GM21447 (cell line): ENCODE measurements at regions not wholly inside any gene's neighbourhood (a gene's known extent, or its start where the extent isn't known, plus 50 kb on each side); places are given as distances from the start of the nearest gene placed in this dataset.

Experiments
- ATAC-seq: cut with Tn5 transposase; IDR thresholded peaks from one replicate; pipeline ENCODE4 v1.9.1; 2021; ENCODE audit not compliant: unreplicated experiment

DNA sequence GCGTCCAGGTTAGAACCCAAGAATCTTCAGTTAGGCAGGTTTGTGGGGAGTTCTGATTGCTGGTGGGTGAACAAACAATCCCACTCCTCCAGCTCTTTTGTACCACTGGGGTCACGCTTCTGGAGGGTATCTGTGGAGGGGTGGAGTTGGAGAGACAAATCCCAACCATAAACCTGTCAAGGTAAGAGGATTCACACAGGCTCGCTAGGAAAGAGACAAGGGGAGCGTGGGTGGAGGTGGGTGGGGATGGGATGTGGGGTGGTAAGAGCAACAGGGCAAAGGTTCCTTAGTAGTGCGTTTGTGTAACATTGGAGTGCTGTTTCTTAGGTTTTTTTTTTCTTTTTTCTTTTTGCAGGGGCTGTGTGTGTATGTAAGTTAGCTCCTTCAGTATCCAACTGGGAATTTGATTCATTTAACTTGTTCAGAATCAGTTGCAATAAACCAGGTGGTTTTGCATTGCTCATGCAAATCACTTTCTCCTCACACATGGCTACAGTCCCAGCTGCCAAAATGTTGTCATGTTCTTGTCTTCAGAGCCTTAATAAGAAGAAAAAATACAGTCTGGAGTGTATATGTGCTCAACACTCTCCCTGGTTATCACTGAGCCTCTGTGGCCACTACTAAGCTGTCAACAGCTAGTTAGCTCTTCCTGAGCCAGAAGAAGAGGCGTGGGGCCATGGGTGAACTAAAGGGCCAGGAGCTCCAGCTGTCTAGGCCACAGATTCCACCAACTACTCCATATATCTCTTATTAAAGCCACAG is 164.0 kb upstream of the RAD23B start:
- no peak for ATAC-seq

DNA sequence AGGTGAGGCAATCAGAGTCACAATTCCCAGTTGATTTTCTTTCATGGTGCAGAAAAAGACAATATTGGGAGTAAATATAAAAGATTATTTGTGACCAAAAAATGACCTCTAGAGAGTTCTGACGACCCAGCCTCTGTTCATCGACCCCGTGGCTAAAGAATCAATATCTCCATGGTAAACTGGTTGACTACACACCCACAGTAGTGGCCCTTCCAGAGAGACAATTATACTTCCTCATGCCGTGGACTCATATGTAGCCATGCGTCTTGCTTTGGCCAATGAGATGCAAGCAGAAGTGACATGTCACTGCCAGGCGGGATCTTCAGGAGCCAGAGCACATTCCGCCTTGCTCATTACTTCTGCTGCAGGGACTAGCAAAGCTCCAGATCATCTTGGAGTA is 163.3 kb upstream of the RAD23B start:
- no peak for ATAC-seq

DNA sequence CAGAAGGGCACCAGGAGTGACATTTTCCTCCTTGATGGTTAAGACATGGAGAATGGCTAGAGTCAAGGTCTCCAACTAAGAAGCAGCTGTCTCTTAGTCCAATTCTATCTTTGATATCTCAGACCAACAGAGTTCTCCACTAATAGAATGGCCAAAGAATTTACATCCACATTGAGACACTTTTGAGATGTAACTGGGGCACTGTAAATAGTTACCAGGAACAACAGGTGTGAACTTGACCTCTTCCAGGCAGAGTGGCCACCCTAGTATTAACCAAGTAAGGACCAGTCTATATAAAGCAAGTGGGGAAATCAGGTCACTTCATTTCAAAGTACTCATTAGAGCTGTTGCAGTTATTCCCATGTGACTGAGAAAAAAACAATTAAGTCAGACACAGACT is 159.7 kb upstream of the RAD23B start:
- no peak for ATAC-seq

DNA sequence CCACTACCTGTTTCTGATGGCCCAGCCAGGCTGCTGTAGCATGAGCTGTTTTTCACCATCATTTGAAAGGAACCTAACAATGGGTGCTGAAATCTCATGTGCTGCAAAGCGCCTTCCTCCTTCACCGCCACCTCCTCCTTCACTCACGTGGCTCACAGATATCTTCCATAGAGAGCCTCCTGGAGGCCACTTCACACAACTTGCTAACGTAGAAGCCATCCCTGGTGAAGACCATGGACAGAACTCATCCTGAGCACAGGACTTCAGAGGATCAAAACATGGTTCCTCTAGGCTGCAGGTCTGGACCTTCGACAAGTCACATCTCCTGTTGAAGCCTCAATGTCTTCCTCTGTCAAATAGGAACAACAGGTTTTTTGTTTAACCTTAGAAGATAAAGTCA is 155.5 kb upstream of the RAD23B start:
- ATAC-seq, result no peak

DNA sequence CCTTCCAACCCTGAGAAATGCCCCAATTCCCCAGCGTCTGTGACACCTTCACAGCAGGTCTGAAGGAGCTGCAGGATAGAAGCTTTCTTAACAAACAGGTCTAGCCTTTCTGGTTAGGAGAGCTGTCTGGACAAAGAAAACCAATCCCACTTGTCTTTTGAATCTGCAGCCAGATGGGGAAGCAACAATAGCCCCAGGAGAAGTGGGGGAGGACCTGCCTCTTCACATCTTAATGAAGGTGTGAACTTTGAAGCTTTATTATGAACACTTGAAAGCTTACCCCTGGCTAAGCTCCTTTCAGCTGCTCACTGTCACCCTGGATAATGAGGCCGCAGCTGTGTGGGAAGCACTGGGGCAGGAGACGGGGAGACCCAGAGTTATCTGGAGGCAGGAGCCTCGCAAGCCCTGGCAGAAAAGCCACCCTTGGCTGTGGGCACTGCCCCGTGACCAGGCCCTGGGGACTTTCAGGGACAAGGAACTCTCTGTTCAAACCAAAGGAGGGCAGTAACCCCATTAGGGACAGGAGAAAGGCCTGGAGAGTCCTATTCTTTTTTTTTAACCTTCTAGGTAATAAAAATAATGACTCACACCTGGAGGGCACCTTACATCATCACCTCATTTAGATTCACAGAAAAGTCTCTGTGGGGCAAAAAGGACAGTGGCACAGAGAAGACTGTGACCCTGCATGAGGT is 151.8 kb upstream of the RAD23B start:
- no peak for ATAC-seq

DNA sequence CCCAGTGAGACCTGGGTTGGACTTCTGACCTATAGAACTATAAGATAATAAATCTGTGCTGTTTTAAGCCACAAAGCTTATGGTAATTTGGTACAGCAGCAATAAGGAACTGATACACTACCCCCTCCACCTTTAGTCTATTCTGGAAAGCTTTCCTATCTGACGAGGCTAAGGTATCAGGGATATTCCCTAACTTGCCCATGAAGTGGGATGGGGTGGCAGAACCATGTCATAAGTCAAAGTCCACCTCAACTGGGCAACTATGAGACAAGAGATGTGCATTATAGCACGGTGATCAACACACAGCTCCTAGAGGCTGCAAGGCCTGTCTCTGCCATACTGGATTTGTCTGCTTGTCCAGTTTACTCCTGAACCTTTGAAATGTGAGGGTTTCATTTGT is 146.8 kb upstream of the RAD23B start:
- ATAC-seq, result no peak

DNA sequence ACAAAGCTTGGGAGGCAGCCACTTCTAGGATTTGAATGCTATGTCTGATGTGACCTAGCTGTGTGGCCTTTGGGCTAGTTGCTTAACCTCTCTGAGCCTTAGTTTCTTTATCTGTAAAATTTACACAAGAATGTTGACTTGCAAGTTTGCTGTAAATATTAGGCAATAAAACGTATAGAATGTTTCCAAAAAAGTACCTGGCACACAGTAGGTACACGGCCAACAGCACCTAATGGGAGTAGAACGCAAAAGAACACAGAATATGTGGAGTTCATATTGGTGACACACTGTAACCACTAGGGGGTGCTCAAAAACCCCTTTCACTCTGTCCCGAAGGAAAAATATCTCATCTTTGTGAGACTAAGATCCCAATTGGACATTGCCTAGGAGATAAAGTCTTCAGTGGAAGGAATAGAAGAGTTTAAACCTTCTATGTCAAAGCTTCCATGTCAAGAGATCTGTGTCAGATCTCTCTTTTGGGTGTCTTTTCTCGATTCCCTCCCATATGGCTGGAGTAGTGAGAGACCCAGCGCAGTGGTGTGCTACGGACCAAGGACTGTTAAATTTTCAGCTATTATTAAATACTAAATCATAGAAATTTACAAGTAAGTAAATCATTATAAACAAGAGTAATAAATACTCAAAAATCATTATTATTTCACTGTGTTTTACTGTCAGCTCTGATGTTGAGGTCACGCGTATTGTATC is 145.4 kb upstream of the RAD23B start:
- no peak for ATAC-seq

DNA sequence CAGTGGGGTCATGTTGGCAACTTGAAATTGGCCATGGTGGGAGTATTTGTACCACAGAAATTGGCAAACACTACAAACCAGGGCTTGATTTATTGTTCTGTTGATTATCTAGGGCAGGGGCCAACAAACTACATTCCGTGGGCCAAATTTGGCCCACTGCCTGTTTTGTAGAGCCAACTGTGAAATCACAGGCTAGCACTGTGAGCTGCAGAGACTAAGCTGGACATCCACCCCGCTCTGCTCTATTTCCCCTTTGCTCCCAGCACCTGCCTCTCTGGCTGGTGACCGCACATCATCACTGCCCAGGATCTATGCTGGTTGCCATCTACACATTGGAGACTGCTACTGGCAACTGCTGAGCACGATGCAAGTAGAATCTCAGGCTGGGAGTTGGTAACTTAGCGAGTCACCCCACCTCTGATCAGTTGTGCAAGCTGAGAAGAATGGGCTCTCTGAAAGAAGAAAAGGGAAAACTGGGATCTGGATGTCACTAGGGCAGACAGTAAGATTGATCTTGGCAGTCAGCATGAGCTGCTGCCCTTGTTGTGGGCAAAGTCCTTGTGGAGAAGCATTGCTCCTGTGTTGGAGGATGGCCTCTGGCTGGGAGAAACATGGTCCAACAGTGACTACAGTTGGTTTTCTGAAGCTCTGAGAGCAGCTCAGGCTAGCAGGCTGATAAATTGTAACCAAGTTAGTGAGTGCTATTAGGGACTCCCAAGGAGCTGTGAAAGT is 144.7 kb upstream of the RAD23B start:
- no peak for ATAC-seq

DNA sequence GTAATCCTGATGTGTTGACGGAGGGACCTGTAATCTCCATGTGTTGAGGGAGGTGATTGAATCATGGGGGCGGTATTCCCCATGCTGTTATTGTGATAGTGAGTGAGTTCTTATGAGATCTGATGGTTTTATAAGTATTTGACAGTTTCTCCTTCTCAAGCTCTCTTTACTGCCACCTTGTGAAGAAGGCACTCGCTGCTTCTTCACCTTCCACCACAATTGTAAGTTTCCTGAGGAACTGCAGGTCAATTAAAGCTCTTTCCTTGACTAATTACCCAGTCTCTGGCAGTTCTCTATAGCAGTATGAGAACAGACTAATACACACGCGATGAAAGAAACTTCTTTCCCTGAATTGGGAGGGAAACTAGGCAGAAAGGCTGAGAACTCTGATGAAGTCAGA is 141.1 kb upstream of the RAD23B start:
- no peak for ATAC-seq

DNA sequence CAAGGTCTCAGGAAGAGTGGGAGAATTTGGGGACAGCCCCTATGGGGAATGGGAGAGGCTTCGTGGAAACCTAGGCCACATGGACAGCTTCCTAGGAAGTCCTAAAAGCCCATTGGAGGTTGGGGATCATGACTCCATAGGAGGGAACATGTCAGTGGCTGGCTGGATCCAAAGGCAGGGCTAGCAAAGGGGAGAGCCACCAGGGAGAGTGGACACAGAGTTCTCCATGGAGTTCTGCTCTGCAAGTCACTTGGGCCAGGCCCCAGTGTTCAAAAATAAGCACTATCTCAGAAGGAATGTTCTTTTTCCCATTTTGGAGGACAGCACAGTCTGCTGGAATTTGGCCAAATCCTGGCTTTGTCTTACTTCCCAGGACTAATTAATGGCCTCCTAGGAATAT is 140.6 kb upstream of the RAD23B start:
- ATAC-seq, result no peak

DNA sequence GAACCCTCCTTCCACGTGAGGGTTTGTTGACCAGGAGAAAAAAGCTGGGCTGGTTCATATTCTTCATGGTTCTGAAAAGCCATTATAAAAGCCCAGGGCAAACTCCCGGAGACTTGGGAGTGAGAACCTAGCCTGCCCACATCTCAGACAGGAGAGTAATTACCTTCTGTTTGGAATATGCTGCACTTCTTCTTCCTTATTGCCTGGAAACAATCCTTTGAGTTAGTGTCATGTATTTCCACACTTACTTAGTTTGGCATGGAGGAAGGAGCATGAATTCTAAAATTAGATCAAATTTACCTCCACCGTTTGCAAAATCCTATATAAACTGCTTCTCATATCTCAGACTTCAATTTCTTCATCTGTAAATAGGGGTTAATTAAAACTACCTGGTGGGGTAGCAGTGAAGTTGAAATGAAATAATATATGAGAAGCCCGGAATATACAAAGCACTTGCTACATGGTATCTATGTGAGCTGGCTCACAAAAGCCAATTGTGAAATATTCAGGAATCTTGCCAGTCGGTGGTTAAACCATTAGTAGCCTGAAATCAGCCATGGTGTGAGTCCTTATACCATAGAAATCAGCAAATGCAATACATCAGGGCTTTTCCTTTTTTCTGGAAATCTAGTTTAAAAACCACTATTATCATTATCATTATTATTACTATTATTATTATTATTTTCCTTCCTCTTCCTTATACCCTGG is 140.0 kb upstream of the RAD23B start:
- ATAC-seq, result no peak

DNA sequence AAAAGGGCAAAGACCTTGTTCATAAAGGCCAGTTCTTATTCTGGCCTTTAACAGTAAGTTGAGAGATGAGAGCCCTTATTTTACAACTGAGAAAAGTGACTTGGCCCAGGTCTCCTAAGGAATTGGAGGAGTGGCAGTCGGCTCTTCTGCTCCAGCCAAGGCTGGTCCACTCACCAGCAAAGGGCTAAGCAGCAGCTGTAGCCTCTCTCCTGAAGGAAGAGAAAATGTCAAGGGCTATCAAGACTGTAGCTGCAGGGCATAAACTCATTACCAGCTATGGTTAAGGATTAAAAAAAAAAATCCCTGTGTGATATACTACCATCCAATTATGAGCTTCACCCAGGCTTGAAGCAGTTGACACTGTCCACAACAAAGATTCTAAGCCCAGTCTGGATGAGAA is 138.6 kb upstream of the RAD23B start:
- no peak for ATAC-seq

DNA sequence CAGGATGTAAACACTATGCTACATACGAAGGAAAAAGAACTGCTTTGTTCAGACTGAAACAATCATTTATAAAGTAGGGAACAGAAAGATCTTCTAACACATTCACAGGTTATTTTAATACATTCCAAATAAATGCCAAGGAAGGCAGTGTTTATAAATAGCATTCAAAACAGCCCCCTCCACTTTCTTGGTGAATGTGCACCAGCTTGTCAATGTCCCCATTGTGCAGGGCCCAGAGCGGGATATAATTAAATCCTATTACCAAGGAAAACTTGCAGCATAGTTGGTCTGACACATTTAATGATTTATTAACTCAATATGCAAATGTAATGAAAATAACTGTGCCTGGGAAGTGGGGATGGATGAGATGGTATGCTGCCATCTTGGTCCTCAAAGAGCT is 135.9 kb upstream of the RAD23B start:
- no peak for ATAC-seq

DNA sequence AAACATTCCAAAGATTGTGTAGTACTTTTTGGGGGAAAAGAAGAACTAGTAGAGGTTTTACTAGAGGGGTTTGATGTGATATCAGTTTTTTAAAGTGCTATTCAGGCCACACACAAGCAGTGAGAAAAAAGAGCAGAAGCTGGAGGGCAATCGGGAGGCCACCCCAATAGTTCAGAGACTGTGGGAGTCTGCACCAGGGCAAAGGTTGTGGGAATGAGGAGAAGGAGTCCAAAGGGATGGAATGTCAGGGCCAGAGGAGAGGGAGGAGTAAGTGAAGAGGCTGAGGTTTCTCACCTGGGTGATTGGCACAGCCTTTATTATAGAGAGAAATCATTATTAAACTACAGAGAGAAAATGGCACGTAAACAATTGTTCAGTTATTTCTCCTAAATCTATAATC is 134.9 kb upstream of the RAD23B start:
- ATAC-seq, result no peak

DNA sequence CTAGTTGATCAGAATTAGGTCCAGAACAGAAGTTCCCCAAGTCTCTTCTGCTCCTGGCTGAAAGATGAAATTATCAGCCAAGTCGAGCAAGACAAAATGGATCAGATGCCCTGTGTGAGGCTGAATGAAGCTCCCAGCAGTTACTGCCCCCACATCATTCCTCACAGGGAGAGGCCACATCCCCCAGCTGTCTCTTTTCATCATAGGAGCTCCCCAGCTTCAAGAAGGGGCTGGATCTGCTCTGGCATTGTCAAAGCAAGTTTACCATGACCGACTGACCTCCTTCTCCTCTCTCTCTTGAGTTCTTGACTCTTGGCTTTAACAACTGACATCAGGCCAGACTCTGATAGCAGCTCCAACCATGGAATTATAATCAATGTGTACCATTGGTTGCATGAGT is 133.3 kb upstream of the RAD23B start:
- ATAC-seq, result no peak

DNA sequence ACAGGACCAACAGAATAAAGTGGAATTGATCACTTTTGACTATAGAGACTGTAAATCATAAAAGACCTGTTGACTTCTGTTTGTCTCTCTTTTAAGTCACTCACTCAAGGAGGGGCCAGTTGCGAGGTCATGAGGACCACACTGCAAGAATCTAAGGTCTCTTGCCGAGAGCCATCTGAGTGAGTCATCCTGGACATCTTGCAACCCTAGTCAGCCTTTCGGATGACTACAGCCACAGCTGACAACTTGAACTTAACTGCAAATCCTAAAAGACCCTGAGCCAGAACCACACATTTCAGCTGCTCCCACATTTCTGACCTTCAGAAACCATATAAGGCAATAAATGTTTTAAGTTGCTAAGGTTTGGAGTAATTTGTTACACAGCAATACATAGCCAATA is 129.7 kb upstream of the RAD23B start:
- no peak for ATAC-seq

DNA sequence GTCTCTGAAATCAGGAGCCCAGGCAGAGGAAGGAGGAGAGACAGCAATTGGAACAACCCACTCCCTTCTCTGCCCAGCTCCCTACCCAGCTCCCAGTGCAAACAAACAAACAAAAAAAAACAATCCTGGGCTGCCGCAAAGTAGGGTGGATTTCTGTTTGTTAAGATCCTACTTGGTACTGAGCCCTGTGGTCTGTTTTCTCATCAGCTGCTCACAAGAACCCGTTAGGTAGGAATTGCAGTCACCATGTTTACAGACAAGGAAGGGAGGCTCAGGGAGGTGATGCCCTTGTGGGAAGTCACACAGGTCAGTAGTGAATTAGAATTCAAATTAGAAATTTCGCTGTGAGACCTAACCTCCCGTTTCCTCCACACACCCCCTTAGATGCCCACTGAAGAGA is 128.8 kb upstream of the RAD23B start:
- ATAC-seq, result no peak

DNA sequence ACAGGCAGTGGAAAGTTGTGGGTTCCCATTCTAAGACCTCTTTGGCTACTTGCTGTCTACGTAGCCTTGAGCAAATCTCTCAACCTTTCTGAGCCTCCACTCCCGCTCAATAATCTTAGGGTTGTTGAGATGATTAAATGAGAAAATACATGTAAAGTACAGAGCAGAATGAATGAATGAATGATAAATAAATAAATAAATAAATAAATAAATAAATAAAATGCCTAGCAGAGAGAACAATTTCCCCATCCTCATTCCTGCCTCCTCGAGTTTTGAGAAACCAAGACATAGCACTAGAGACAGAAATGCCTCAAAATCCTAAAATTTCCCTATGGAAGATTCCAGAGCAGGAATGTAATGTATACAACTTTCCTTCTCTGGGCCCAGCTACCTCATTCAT is 128.3 kb upstream of the RAD23B start:
- ATAC-seq, result no peak

DNA sequence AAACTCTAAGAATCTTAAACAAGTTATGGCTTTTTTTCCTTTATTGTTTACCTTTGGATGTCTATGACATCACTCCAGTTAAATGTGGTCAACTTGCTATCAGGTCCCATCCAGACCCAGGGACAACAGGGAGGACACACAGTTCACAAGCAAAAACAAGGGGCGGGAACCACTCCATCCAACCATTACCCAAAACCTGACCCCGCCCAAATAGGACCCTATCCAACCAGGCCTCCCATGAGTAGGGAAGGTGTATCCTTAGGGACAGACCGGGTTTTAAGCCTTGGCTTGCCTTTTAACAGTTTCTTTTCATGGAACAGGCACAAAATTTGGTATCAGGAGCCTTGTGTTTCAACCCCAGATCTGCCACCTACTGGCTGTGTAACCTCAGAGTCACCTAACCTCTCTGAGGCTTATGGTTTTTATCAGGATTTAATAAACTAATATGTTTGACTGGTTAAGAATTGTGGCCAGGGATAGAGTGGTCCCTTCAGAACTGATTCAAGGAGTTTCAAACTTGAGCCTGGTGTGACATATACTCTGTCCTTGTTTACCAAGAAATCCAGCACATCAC is 127.7 kb upstream of the RAD23B start:
- ATAC-seq, result no peak

DNA sequence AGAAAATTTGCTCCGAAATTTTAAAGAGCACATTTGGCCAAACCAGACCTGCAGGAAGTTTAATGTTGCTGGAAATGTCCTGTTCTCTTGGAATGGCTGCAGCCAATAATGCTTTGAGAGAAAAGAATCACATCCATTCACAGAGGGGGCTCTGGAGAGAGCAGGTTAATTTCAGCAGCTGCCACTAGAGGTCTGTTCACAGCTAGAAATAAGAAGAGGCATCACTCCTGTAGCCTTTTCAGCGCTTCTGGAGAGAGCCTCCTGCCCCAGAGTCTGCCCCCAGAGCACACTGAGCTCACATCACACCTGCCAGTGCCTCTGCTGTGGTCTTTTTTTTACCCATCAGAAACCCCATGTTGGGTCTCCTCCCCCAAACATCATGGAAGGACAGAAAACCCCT is 124.8 kb upstream of the RAD23B start:
- ATAC-seq, result no peak

DNA sequence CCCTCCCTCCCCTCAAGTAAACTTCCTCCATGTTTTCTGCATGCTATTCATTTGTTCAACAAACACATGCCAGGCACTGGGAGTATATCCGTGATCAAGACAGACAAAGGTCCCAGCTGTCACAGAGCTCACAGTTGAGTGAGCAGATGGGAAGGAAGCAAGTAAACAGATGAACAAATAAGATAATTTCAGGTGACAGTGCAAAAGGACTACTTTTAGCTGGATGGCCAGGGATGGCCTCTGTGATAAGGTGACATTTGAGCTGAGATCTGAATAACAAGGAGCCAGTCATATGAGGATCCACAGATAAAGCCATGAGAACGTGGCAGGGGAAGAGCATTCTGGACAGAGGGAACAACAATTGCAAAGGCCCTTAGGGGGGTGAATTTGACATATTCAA is 121.7 kb upstream of the RAD23B start:
- no peak for ATAC-seq
